Adrenal gland (tissue), 9 donors: ENCODE measurements at regions not wholly inside any gene's neighbourhood (a gene's known extent, or its start where the extent isn't known, plus 50 kb on each side); places are given as distances from the start of the nearest gene placed in this dataset.

Experiments
- DNase-seq, 7 donors: peaks; one replicate each; pipeline ENCODE4 v3.0.0-alpha.2; 2019 to 2020
- H3K27ac ChIP-seq, 5 donors: fragments of 200-600 bp; sonication (generic) in 4 of 5; 1 replicate in 3 of 5; 2 replicates in 2 of 5; pipeline versions ENCODE4 v1.5.1 to v1.8.0; 2016 to 2020; ENCODE audit warnings: mild to moderate bottlenecking in 1 of 5
- H3K27me3 ChIP-seq: fragments of 200-600 bp; 2 replicates; pipeline ENCODE4 v1.8.0; 2021
- H3K36me3 ChIP-seq, 2 donors: fragments of 200-600 bp; replicated peaks in 1 of 2; 1 replicate in 1 of 2; 2 replicates in 1 of 2; pipeline versions ENCODE4 v1.5.1 to v1.8.0; 2018 to 2022
- H3K4me1 ChIP-seq, 2 donors: fragments of 200-600 bp; replicated peaks in 1 of 2; 1 replicate in 1 of 2; 2 replicates in 1 of 2; pipeline versions ENCODE4 v1.5.1 to v1.8.0; 2018 to 2021
- H3K4me3 ChIP-seq, 4 donors: fragments of 200-600 bp; sonication (generic) in 3 of 4; one replicate each; pipeline ENCODE4 v1.5.1; 2016 to 2018
- H3K9me3 ChIP-seq, 3 donors: fragments of 200-600 bp; sonication (generic) in 1 of 3; replicated peaks in 1 of 3; 1 replicate in 2 of 3; 2 replicates in 1 of 3; pipeline versions ENCODE4 v1.5.1 to v1.8.0; 2016 to 2021
- CTCF ChIP-seq, 6 experiments: fragments of 450-650 bp in 4 of 6; fragments of 200-600 bp in 2 of 6; sonication (generic) in 1 of 6; IDR thresholded peaks; 1 replicate in 5 of 6; 2 replicates in 1 of 6; pipeline versions ENCODE4 v1.5.1 to v1.8.0; 2016 to 2021; ENCODE audit warnings: antibody characterized with exemption in 6 of 6, mild to moderate bottlenecking in 2 of 6, moderate library complexity in 1 of 6
- POLR2A ChIP-seq, 2 donors: fragments of 450-650 bp; IDR thresholded peaks; one replicate each; pipeline ENCODE4 v1.6.1; 2017; ENCODE audit warnings: antibody characterized with exemption in 2 of 2, mild to moderate bottlenecking in 2 of 2, moderate library complexity in 1 of 2
- WGBS, 4 donors: extraction: QIAGEN DNeasy Blood & Tissue Kit in 2 of 4; methylation state at CpG; one replicate each; pipeline versions ENCODE4 v1.1.5 to v1.1.7; 2013 to 2017; 5-methylcytosine and 5-hydroxymethylcytosine counted together
- intact Hi-C, 2 donors: fragments of 100-400 bp; cut with DNase I; formaldehyde crosslinking; loops; one replicate each; pipeline versions ENCODE4 v1.14.1 to v1.15.0; 2022 to 2023
- donor health status: healthy with polysubstance abuse.
- donor health status: Bipolar disorder and iron deficiency.
- donor health status: DM: yes; HTN: yes; CAD: no.
- donor health status: DM: no; HTN: no; CAD: no.
- donor health status: DM: no; HTN: no; CAD: no.

GRCh38 chr4:181319629-181320028 is 923.6 kb upstream of the TENM3 start:
- Histone ChIP-seq H3K36me3 (no peaks in the 10 kb centered on the region), H3K9me3 (no peaks in the 10 kb centered on the region), H3K27me3 (no peaks in the 10 kb centered on the region), H3K4me1 (no peaks in the 10 kb centered on the region), H3K27ac (no peak overlapping the region), H3K4me3 (no peak overlapping the region)
- no peak for TF ChIP-seq CTCF (IDR thresholded peaks at IDR 0.05)
- no peak for TF ChIP-seq POLR2A (IDR thresholded peaks at IDR 0.05)
- intact Hi-C loops: no loop called here
- DNase-seq: no peak
- 80 to 87% (median 85%) methylated on average over 5 of the region's 5 CpGs for WGBS, 4 donors

GRCh38 chr4:181323061-181323460 is 920.1 kb upstream of the TENM3 start:
- no peak overlapping the region for H3K4me3 ChIP-seq
- no peaks in the 10 kb centered on the region for H3K9me3 ChIP-seq
- DNase-seq: no peak
- H3K27ac ChIP-seq: no peak overlapping the region
- intact Hi-C loops: no loop called here
- H3K4me1 ChIP-seq: no peaks in the 10 kb centered on the region
- no peak for TF ChIP-seq POLR2A (IDR thresholded peaks at IDR 0.05)
- WGBS, 4 donors: 59 to 68% (median 64%) methylated on average over 2 of the region's 2 CpGs
- H3K27me3 ChIP-seq: no peaks in the 10 kb centered on the region
- no peaks in the 10 kb centered on the region for H3K36me3 ChIP-seq

- WGBS, 4 donors: 71 to 79% (median 75%) methylated on average over 4 of the region's 4 CpGs
- peaks cover 0 to 4% of the 10 kb centered on the region in 2 donors for H3K4me1 ChIP-seq
- no peak for DNase-seq
- no peak overlapping the region for H3K4me3 ChIP-seq
- TF ChIP-seq CTCF (IDR thresholded peaks at IDR 0.05) (no peak), POLR2A (IDR thresholded peaks at IDR 0.05) (no peak)
- no peak overlapping the region for H3K27ac ChIP-seq
- no peaks in the 10 kb centered on the region for H3K36me3 ChIP-seq
- no peaks in the 10 kb centered on the region for H3K27me3 ChIP-seq
- intact Hi-C loops: no loop called here
- H3K9me3 ChIP-seq: no peaks in the 10 kb centered on the region
These were observed 912.5 kb upstream of the TENM3 start for GRCh38 chr4:181330654-181331201.

GRCh38 chr4:181331214-181331613 is 912.0 kb upstream of the TENM3 start:
- Histone ChIP-seq H3K9me3 (no peaks in the 10 kb centered on the region), H3K4me3 (no peak overlapping the region), H3K27me3 (no peaks in the 10 kb centered on the region), H3K4me1 (peaks cover 0 to 4% of the 10 kb centered on the region in 2 donors), H3K27ac (no peak overlapping the region), H3K36me3 (no peaks in the 10 kb centered on the region)
- intact Hi-C loops: no loop called here
- DNase-seq: no peak
- TF ChIP-seq POLR2A (IDR thresholded peaks at IDR 0.05): no peak
- no peak for TF ChIP-seq CTCF (IDR thresholded peaks at IDR 0.05)
- 49 to 67% (median 54%) methylated on average over 1 of the region's 1 CpG for WGBS, 4 donors

- H3K4me1 ChIP-seq: no peaks in the 10 kb centered on the region
- intact Hi-C loops: no loop called here
- no peaks in the 10 kb centered on the region for H3K36me3 ChIP-seq
- H3K4me3 ChIP-seq: no peak overlapping the region
- H3K9me3 ChIP-seq: no peaks in the 10 kb centered on the region
- no peak for DNase-seq
- H3K27ac ChIP-seq: no peak overlapping the region
- TF ChIP-seq CTCF (IDR thresholded peaks at IDR 0.05) (no peak), POLR2A (IDR thresholded peaks at IDR 0.05) (no peak)
- H3K27me3 ChIP-seq: no peaks in the 10 kb centered on the region
These were observed 897.3 kb upstream of the TENM3 start for GRCh38 chr4:181345931-181346330.
